LNCaP clone FGC (cell line): ENCODE measurements at regions not wholly inside any gene's neighbourhood (a gene's known extent, or its start where the extent isn't known, plus 50 kb on each side); places are given as distances from the start of the nearest gene placed in this dataset.
"Not testable (repeated sequence)": the region's sequence is repeated elsewhere in the genome, so short reads cannot be mapped to it uniquely, and the experiment has no call there.

ENCODE experiments used
- DNase-seq: peaks from one replicate; pipeline ENCODE4 v3.0.0-alpha.2; 2011; ENCODE audit warnings: low read depth
- H3K4me3 ChIP-seq: 2 replicates; pipeline ENCODE4 v1.5.1; 2011; ENCODE audit warnings: mild to moderate bottlenecking, low read depth, low read length, control low read depth
- CTCF ChIP-seq: IDR thresholded peaks from 2 replicates; pipeline ENCODE4 v1.5.1; 2012; ENCODE audit warnings: mild to moderate bottlenecking; ENCODE audit not compliant: control insufficient read depth, insufficient read depth; ENCODE audit errors: extremely low read depth

GRCh38 chr11:127971448-127971847 lies 615.9 kb downstream of the ETS1 start:
- DNase-seq, result no peak
- H3K4me3 ChIP-seq, result no peak overlapping the region
- TF ChIP-seq CTCF, result no peak

GRCh38 chr11:127966821-127967220 lies 620.5 kb downstream of the ETS1 start:
- H3K4me3 ChIP-seq, result no peak overlapping the region
- DNase-seq, result no peak
- TF ChIP-seq CTCF, result no peak

- DNase-seq, result no peak
- TF ChIP-seq CTCF, result no peak
- H3K4me3 ChIP-seq, result no peak overlapping the region
Measured at GRCh38 chr11:127965939-127966668, 621.3 kb downstream of the ETS1 start.

GRCh38 chr11:127962416-127962815 lies 624.9 kb downstream of the ETS1 start:
- no peak overlapping the region for H3K4me3 ChIP-seq
- no peak for DNase-seq
- no peak for TF ChIP-seq CTCF

GRCh38 chr11:127950162-127950561 lies 637.2 kb downstream of the ETS1 start:
- no peak overlapping the region for H3K4me3 ChIP-seq
- TF ChIP-seq CTCF, result no peak
- DNase-seq, result no peak

GRCh38 chr11:127943763-127944162 lies 643.6 kb downstream of the ETS1 start:
- DNase-seq, result no peak
- no peak overlapping the region for H3K4me3 ChIP-seq
- no peak for TF ChIP-seq CTCF

GRCh38 chr11:127943152-127943551 lies 644.2 kb downstream of the ETS1 start:
- TF ChIP-seq CTCF, result no peak
- H3K4me3 ChIP-seq, result no peak overlapping the region
- DNase-seq, result no peak

GRCh38 chr11:127941554-127941953 lies 645.8 kb downstream of the ETS1 start:
- H3K4me3 ChIP-seq, DNase-seq: not testable (repeated sequence)
